ENCODE measurements at regions not wholly inside any gene's neighbourhood (a gene's known extent, or its start where the extent isn't known, plus 50 kb on each side); places are given as distances from the start of the nearest gene placed in this dataset.

DNA sequence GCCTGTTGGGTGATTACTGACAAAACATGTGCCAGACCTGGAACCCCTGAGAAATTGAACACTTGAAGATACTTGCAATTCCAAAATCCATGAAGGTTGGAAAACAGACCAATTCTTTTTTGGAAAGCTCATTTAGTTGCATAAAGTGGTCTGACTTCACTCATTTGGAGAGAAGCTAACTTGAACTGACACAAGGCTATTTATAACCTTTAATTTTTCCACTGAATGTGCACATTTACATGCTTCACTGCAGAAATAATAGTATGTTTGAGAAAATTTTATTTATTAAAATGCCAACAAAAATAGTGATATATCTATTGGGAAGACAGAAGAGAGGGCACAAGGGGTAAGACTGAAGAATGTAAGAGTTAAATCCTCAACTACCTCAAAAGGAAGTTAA is 92.1 kb downstream of the MOBP start:
- no peak for TF ChIP-seq TAF1 (IDR thresholded peaks at IDR 0.05; ENCODE audit: low read depth)
- no peak for TF ChIP-seq CEBPB (IDR thresholded peaks at IDR 0.05)
- TF ChIP-seq REST (IDR thresholded peaks at IDR 0.05; ENCODE audit: low read depth): no peak
- no peak for TF ChIP-seq CREB1 (IDR thresholded peaks at IDR 0.05; ENCODE audit: low read depth)
